HG03575 (cell line): ENCODE measurements at regions not wholly inside any gene's neighbourhood (a gene's known extent, or its start where the extent isn't known, plus 50 kb on each side); places are given as distances from the start of the nearest gene placed in this dataset.

Experiments
- ATAC-seq: cut with Tn5 transposase; IDR thresholded peaks from one replicate; pipeline ENCODE4 v1.9.1; 2021; ENCODE audit not compliant: unreplicated experiment, insufficient number of reproducible peaks, low FRiP score; ENCODE audit errors: extremely low read depth

- no peak for ATAC-seq
Measured at GRCh38 chr3:56858331-56858730, 56.6 kb upstream of the ARHGEF3 start.

GRCh38 chr3:56857178-56857577, 55.4 kb upstream of the ARHGEF3 start:
- no peak for ATAC-seq

GRCh38 chr3:56856752-56857151, 55.0 kb upstream of the ARHGEF3 start:
- no peak for ATAC-seq

- no peak for ATAC-seq
Measured at GRCh38 chr3:56855856-56856512, 54.2 kb upstream of the ARHGEF3 start.

DNA sequence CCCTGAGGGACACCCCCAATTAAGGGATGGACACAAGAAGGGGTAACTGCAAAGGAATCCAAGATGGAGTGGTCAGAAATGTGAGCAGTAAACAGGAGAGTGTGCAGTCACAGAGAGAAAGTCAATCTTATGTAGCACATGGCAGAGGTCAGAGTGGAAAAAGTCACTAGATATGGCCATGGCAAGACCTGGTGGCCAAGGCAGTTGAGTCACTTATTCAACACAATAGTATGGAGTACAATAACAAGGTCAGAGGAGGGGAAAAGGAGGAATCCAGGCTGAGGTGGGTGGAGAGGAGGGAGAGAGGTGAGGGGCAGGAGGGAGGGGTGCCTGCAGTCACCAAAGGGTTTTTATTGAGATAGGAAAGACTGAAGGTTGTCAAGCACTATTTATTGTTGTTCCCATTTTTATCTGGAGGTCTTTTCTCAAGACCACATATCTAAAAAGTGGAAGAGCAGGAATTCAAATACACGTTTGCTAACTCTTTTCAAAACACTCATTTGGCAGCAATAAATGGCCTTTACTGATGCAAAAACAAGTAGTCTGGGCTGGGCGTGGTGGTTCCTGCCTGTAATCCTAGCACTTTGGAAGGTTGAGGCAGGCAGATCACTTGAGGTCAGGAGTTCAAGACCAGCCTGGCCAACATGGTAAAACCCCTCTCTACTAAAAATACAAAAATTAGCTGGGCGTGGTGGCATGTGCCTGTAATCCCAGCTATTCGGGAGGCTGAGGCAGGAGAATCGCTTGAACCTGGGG, 53.3 kb upstream of the ARHGEF3 start:
- ATAC-seq, result no peak

GRCh38 chr3:56851966-56852884, 50.5 kb upstream of the ARHGEF3 start:
- ATAC-seq, result no peak
